CD14-positive monocyte (primary cell): ENCODE measurements at regions not wholly inside any gene's neighbourhood (a gene's known extent, or its start where the extent isn't known, plus 50 kb on each side); places are given as distances from the start of the nearest gene placed in this dataset.

ENCODE experiments used
- DNase-seq, 3 donors: peaks; one replicate each; pipeline ENCODE4 v3.0.0-alpha.2; 2011 to 2022
- H2AFZ ChIP-seq: 2 replicates; pipeline ENCODE4 v1.6.0; 2012; ENCODE audit warnings: mild to moderate bottlenecking, low read depth, low read length, inconsistent platforms; ENCODE audit not compliant: insufficient read depth, poor library complexity, severe bottlenecking
- H3K27ac ChIP-seq, 2 donors: 1 replicate in 1 of 2; 2 replicates in 1 of 2; pipeline ENCODE4 v1.5.1; 2012 to 2013; ENCODE audit warnings: low read length in 2 of 2, control low read depth in 1 of 2, inconsistent platforms in 1 of 2, low read depth in 1 of 2, mild to moderate bottlenecking in 1 of 2
- H3K27me3 ChIP-seq, 2 donors: one replicate each; pipeline versions ENCODE4 v1.6.0 to v1.6.1; 2011 to 2013; ENCODE audit warnings: low read length in 2 of 2; ENCODE audit not compliant: control insufficient read depth in 2 of 2, insufficient read depth in 2 of 2
- H3K36me3 ChIP-seq, 2 donors: replicated peaks in 1 of 2; 1 replicate in 1 of 2; 2 replicates in 1 of 2; pipeline versions ENCODE4 v1.5.1 to v1.6.1; 2012 to 2013; ENCODE audit warnings: low read length in 2 of 2, control low read depth in 1 of 2, inconsistent platforms in 1 of 2, mild to moderate bottlenecking in 1 of 2; ENCODE audit not compliant: insufficient read depth in 2 of 2, control insufficient read depth in 1 of 2
- H3K4me1 ChIP-seq, 2 donors: 1 replicate in 1 of 2; 2 replicates in 1 of 2; pipeline versions ENCODE4 v1.5.1 to v1.6.1; 2012 to 2013; ENCODE audit warnings: low read length in 2 of 2, control low read depth in 1 of 2, inconsistent platforms in 1 of 2, mild to moderate bottlenecking in 1 of 2, moderate library complexity in 1 of 2; ENCODE audit not compliant: insufficient read depth in 2 of 2, control insufficient read depth in 1 of 2
- H3K4me2 ChIP-seq: replicated peaks from 2 replicates; pipeline ENCODE3; 2012; ENCODE audit warnings: low read length, moderate library complexity, mild to moderate bottlenecking; ENCODE audit not compliant: poor library complexity, severe bottlenecking; ENCODE audit errors: extremely low read depth
- H3K4me3 ChIP-seq, 3 experiments: fragments of 200-600 bp in 1 of 3; sonication (generic) in 1 of 3; replicated peaks in 1 of 3; 1 replicate in 2 of 3; 2 replicates in 1 of 3; pipeline ENCODE4 v1.5.1; 2011 to 2013; ENCODE audit warnings: low read length in 3 of 3, mild to moderate bottlenecking in 3 of 3, control low read depth in 2 of 3, low read depth in 2 of 3, inconsistent platforms in 1 of 3, moderate library complexity in 1 of 3
- H3K79me2 ChIP-seq: 2 replicates; pipeline ENCODE4 v1.6.0; 2012; ENCODE audit warnings: mild to moderate bottlenecking, control low read depth, inconsistent platforms, low read length, moderate library complexity; ENCODE audit not compliant: insufficient read depth
- H3K9ac ChIP-seq: 2 replicates; pipeline ENCODE4 v1.6.0; 2017; ENCODE audit warnings: low read length, mild to moderate bottlenecking; ENCODE audit not compliant: insufficient read depth, poor library complexity, severe bottlenecking
- H3K9me3 ChIP-seq, 2 donors: replicated peaks in 1 of 2; 1 replicate in 1 of 2; 2 replicates in 1 of 2; pipeline versions ENCODE4 v1.5.1 to v1.6.1; 2012 to 2013; ENCODE audit warnings: low read length in 2 of 2, control low read depth in 1 of 2; ENCODE audit not compliant: control insufficient read depth in 1 of 2, insufficient read depth in 1 of 2
- H4K20me1 ChIP-seq: 2 replicates; pipeline ENCODE4 v1.6.0; 2012; ENCODE audit warnings: mild to moderate bottlenecking, low read length, control low read depth, moderate library complexity; ENCODE audit not compliant: insufficient read depth
- H3K27ac Mint-ChIP-seq, 7 donors: one replicate each; pipeline ENCODE4 v1.8.0; 2020; ENCODE audit warnings: mild to moderate bottlenecking in 7 of 7, mixed read lengths in 7 of 7, moderate library complexity in 6 of 7, inconsistent platforms in 2 of 7
- H3K27me3 Mint-ChIP-seq, 3 donors: one replicate each; pipeline ENCODE4 v1.8.0; 2021 to 2022; ENCODE audit warnings: low read depth in 3 of 3, mild to moderate bottlenecking in 3 of 3, mixed read lengths in 3 of 3, moderate library complexity in 3 of 3, inconsistent platforms in 1 of 3
- H3K36me3 Mint-ChIP-seq, 2 donors: one replicate each; pipeline ENCODE4 v1.8.0; 2020; ENCODE audit warnings: mixed read lengths in 2 of 2, inconsistent platforms in 1 of 2, mild to moderate bottlenecking in 1 of 2
- H3K4me1 Mint-ChIP-seq: one replicate; pipeline ENCODE4 v1.8.0; 2020; ENCODE audit warnings: mild to moderate bottlenecking, mixed read lengths
- H3K4me3 Mint-ChIP-seq, 2 donors: one replicate each; pipeline ENCODE4 v1.8.0; 2020; ENCODE audit warnings: mild to moderate bottlenecking in 2 of 2, mixed read lengths in 2 of 2, moderate library complexity in 1 of 2
- H3K9me3 Mint-ChIP-seq, 7 donors: one replicate each; pipeline ENCODE4 v1.8.0; 2020 to 2022; ENCODE audit warnings: mixed read lengths in 7 of 7, mild to moderate bottlenecking in 6 of 7, moderate library complexity in 6 of 7, inconsistent platforms in 2 of 7
- CTCF ChIP-seq: fragments of 200-600 bp; IDR thresholded peaks from one replicate; pipeline ENCODE4 v1.8.0; 2022; ENCODE audit warnings: antibody characterized with exemption, mild to moderate bottlenecking
- WGBS: methylation state at CpG from one replicate; pipeline ENCODE4 v1.1.5; 2013; ENCODE audit warnings: missing lambda C conversion rate; ENCODE audit not compliant: insufficient coverage; 5-methylcytosine and 5-hydroxymethylcytosine counted together
- intact Hi-C, 2 donors: fragments of 100-400 bp; cut with micrococcal nuclease; formaldehyde crosslinking; loops; one replicate each; pipeline versions ENCODE4 v1.15.0 to v1.15.1; 2023

- H3K79me2 ChIP-seq, result no peaks in the 10 kb centered on the region
- 91% methylated on average over 18 of the region's 20 CpGs for WGBS
- intact Hi-C loops, result no loop called here
- Mint-ChIP-seq H3K9me3 (peaks cover 0 to 2% (median 0%) of the 10 kb centered on the region in 7 donors), H3K4me3 (no peak overlapping the region), H3K36me3 (no peaks in the 10 kb centered on the region), H3K4me1 (no peaks in the 10 kb centered on the region), H3K27ac (no peak overlapping the region), H3K27me3 (peaks cover 3 to 11% (median 6%) of the 10 kb centered on the region in 3 donors)
- H3K4me3 ChIP-seq, result no peak overlapping the region
- H3K4me2 ChIP-seq, result no peak overlapping the region
- H3K27me3 ChIP-seq, result no peaks in the 10 kb centered on the region
- H3K36me3 ChIP-seq, result no peaks in the 10 kb centered on the region
- no peaks in the 10 kb centered on the region for H3K9me3 ChIP-seq
- no peaks in the 10 kb centered on the region for H4K20me1 ChIP-seq
- TF ChIP-seq CTCF, result no peak
- H2AFZ ChIP-seq, result no peak overlapping the region
- H3K9ac ChIP-seq, result no peak overlapping the region
- no peak for DNase-seq
- no peak overlapping the region for H3K27ac ChIP-seq
- no peaks in the 10 kb centered on the region for H3K4me1 ChIP-seq
These were observed 725.3 kb downstream of the BRD1 start for GRCh38 chr22:49102367-49102766.

GRCh38 chr22:49101873-49102272 lies 725.8 kb downstream of the BRD1 start:
- Histone ChIP-seq H2AFZ (no peak overlapping the region), H3K27me3 (no peaks in the 10 kb centered on the region), H3K36me3 (no peaks in the 10 kb centered on the region), H3K4me1 (no peaks in the 10 kb centered on the region), H3K4me3 (no peak overlapping the region), H3K9ac (no peak overlapping the region), H4K20me1 (no peaks in the 10 kb centered on the region), H3K9me3 (no peaks in the 10 kb centered on the region), H3K27ac (no peak overlapping the region), H3K4me2 (no peak overlapping the region), H3K79me2 (no peaks in the 10 kb centered on the region)
- H3K27me3 Mint-ChIP-seq, result peaks cover 3 to 11% (median 8%) of the 10 kb centered on the region in 3 donors
- no peaks in the 10 kb centered on the region for H3K4me1 Mint-ChIP-seq
- WGBS, result 76% methylated on average over 8 of the region's 8 CpGs
- no peak overlapping the region for H3K27ac Mint-ChIP-seq
- intact Hi-C loops, result no loop called here
- TF ChIP-seq CTCF, result no peak
- H3K9me3 Mint-ChIP-seq, result peaks cover 0 to 2% (median 0%) of the 10 kb centered on the region in 7 donors
- H3K36me3 Mint-ChIP-seq, result no peaks in the 10 kb centered on the region
- H3K4me3 Mint-ChIP-seq, result no peak overlapping the region
- no peak for DNase-seq
